Mesendoderm (in vitro differentiated cells): ENCODE measurements at regions not wholly inside any gene's neighbourhood (a gene's known extent, or its start where the extent isn't known, plus 50 kb on each side); places are given as distances from the start of the nearest gene placed in this dataset.

Experiments used
- DNase-seq: peaks from one replicate; pipeline ENCODE4 v3.0.0; 2013
- H2AK5ac ChIP-seq: 2 replicates; pipeline ENCODE4 v1.6.1; 2013; ENCODE audit warnings: low read length, inconsistent platforms
- H2BK120ac ChIP-seq: 2 replicates; pipeline ENCODE4 v1.6.1; 2013; ENCODE audit warnings: low read depth, mild to moderate bottlenecking, low read length, moderate library complexity, mixed read lengths
- H2BK15ac ChIP-seq: replicated peaks from 2 replicates; pipeline ENCODE4 v1.6.1; 2013; ENCODE audit warnings: low read depth, mild to moderate bottlenecking, moderate library complexity
- H2BK5ac ChIP-seq: 2 replicates; pipeline ENCODE4 v1.6.1; 2013; ENCODE audit warnings: low read length, inconsistent platforms
- H3K18ac ChIP-seq: 2 replicates; pipeline ENCODE4 v1.6.1; 2013; ENCODE audit warnings: mild to moderate bottlenecking, low read length, mixed read lengths
- H3K23ac ChIP-seq: one replicate; pipeline ENCODE4 v1.6.1; 2013; ENCODE audit warnings: low read length
- H3K27ac ChIP-seq: 2 replicates; pipeline ENCODE4 v1.5.1; 2013; ENCODE audit warnings: low read depth, mild to moderate bottlenecking, inconsistent platforms, low read length, moderate library complexity
- H3K27me3 ChIP-seq: 2 replicates; pipeline ENCODE4 v1.6.1; 2013; ENCODE audit warnings: low read length, control low read depth, mild to moderate bottlenecking, inconsistent platforms; ENCODE audit not compliant: insufficient read depth, poor library complexity
- H3K36me3 ChIP-seq: 2 replicates; pipeline ENCODE4 v1.6.1; 2013; ENCODE audit warnings: low read length, inconsistent platforms; ENCODE audit not compliant: control insufficient read depth, insufficient read depth
- H3K4ac ChIP-seq: one replicate; pipeline ENCODE4 v1.6.1; 2013; ENCODE audit warnings: low read depth, mild to moderate bottlenecking, low read length, moderate library complexity
- H3K4me1 ChIP-seq: 2 replicates; pipeline ENCODE4 v1.6.1; 2013; ENCODE audit warnings: low read depth, low read length, inconsistent platforms; ENCODE audit not compliant: control insufficient read depth
- H3K4me2 ChIP-seq: 2 replicates; pipeline ENCODE4 v1.6.1; 2013; ENCODE audit warnings: low read length
- H3K4me3 ChIP-seq: 2 replicates; pipeline ENCODE4 v1.5.1; 2013; ENCODE audit warnings: mild to moderate bottlenecking, low read length
- H3K56ac ChIP-seq: one replicate; pipeline ENCODE4 v1.6.1; 2013; ENCODE audit warnings: low read length
- H3K79me1 ChIP-seq: 2 replicates; pipeline ENCODE4 v1.6.1; 2013; ENCODE audit warnings: low read length, inconsistent platforms
- H3K79me2 ChIP-seq: 2 replicates; pipeline ENCODE4 v1.6.1; 2013; ENCODE audit warnings: mild to moderate bottlenecking, low read length; ENCODE audit not compliant: control insufficient read depth, insufficient read depth
- H3K9ac ChIP-seq: 2 replicates; pipeline ENCODE4 v1.6.1; 2013; ENCODE audit warnings: low read length, inconsistent platforms
- H4K5ac ChIP-seq: one replicate; pipeline ENCODE4 v1.6.1; 2013; ENCODE audit warnings: low read length
- H4K8ac ChIP-seq: one replicate; pipeline ENCODE4 v1.6.1; 2013; ENCODE audit warnings: low read depth, mild to moderate bottlenecking, control low read depth, low read length, moderate library complexity
- WGBS: extraction: QIAGEN DNeasy Blood & Tissue Kit; methylation state at CpG from one replicate; pipeline ENCODE4 v1.1.7; 2013; ENCODE audit warnings: low lambda C conversion rate, missing lambda C conversion rate; ENCODE audit not compliant: insufficient coverage; ENCODE audit errors: extremely low coverage; 5-methylcytosine and 5-hydroxymethylcytosine counted together

DNA sequence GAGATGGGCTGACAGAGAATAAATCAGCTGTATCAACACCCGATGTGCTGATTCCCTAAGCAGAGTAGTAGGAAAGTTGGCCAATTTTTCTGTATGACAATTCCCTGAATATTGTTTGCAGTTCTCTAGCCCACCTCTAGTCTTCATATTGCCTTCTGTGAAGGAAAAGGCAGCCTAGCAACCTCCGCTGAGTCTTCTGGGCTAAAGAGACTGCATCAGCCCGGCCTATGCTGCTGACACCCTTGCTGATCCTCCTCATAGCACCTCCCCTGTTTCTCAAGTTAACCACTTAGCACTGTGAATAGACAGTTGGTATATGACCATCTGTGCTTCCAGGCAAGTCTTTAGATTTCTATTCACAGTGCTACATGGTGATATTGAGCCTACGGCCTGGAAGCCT is 161.1 kb upstream of the EGLN3 start:
- Histone ChIP-seq H3K4ac (no peak overlapping the region), H3K36me3 (no peaks in the 10 kb centered on the region), H2BK120ac (no peak overlapping the region), H2BK15ac (no peak overlapping the region), H3K27ac (no peak overlapping the region), H3K56ac (no peak overlapping the region), H3K27me3 (no peaks in the 10 kb centered on the region), H2BK5ac (no peak overlapping the region), H4K5ac (no peak overlapping the region), H3K79me1 (no peaks in the 10 kb centered on the region), H3K23ac (no peak overlapping the region), H3K4me3 (no peak overlapping the region), H3K18ac (no peak overlapping the region), H3K4me1 (no peaks in the 10 kb centered on the region), H3K9ac (no peak overlapping the region), H3K4me2 (no peak overlapping the region), H3K79me2 (no peaks in the 10 kb centered on the region), H4K8ac (no peak overlapping the region), H2AK5ac (no peak overlapping the region)
- WGBS, result no CpG with 5 or more reads among the region's 4 CpGs
- DNase-seq, result peak; percentile 71

GRCh38 chr14:34111505-34111904 is 160.6 kb upstream of the EGLN3 start:
- DNase-seq, result no peak
- H3K79me2 ChIP-seq, result no peaks in the 10 kb centered on the region
- H3K36me3 ChIP-seq, result no peaks in the 10 kb centered on the region
- no peak overlapping the region for H2AK5ac ChIP-seq
- H2BK15ac ChIP-seq, result no peak overlapping the region
- no peak overlapping the region for H4K8ac ChIP-seq
- no peak overlapping the region for H3K23ac ChIP-seq
- no peak overlapping the region for H4K5ac ChIP-seq
- no peak overlapping the region for H3K18ac ChIP-seq
- H3K27ac ChIP-seq, result no peak overlapping the region
- H3K4me3 ChIP-seq, result no peak overlapping the region
- no peaks in the 10 kb centered on the region for H3K4me1 ChIP-seq
- no peak overlapping the region for H3K9ac ChIP-seq
- H3K79me1 ChIP-seq, result no peaks in the 10 kb centered on the region
- no peak overlapping the region for H3K56ac ChIP-seq
- no peak overlapping the region for H3K4ac ChIP-seq
- WGBS, result no CpG with 5 or more reads among the region's 2 CpGs
- no peak overlapping the region for H2BK120ac ChIP-seq
- H3K4me2 ChIP-seq, result no peak overlapping the region
- H3K27me3 ChIP-seq, result no peaks in the 10 kb centered on the region
- no peak overlapping the region for H2BK5ac ChIP-seq

GRCh38 chr14:34110531-34110930 is 159.7 kb upstream of the EGLN3 start:
- H3K36me3 ChIP-seq, result no peaks in the 10 kb centered on the region
- DNase-seq, result no peak
- H3K27ac ChIP-seq, result no peak overlapping the region

GRCh38 chr14:34107441-34107840 is 156.6 kb upstream of the EGLN3 start:
- Histone ChIP-seq H3K56ac (no peak overlapping the region), H3K4ac (no peak overlapping the region), H3K4me2 (no peak overlapping the region), H3K4me3 (no peak overlapping the region), H2AK5ac (no peak overlapping the region), H3K27me3 (no peaks in the 10 kb centered on the region), H4K8ac (no peak overlapping the region), H3K23ac (no peak overlapping the region), H3K18ac (no peak overlapping the region), H3K79me1 (no peaks in the 10 kb centered on the region), H2BK120ac (no peak overlapping the region), H3K4me1 (peaks cover 6% of the 10 kb centered on the region), H3K9ac (no peak overlapping the region), H3K79me2 (no peaks in the 10 kb centered on the region), H4K5ac (no peak overlapping the region), H2BK15ac (no peak overlapping the region), H3K27ac (no peak overlapping the region), H2BK5ac (no peak overlapping the region), H3K36me3 (no peaks in the 10 kb centered on the region)
- no CpG with 5 or more reads among the region's 3 CpGs for WGBS
- DNase-seq, result no peak

More at GRCh38 chr14:34110531-34110930, 159.7 kb upstream of the EGLN3 start:
- H3K4me1 ChIP-seq, result no peaks in the 10 kb centered on the region
- H3K4me3 ChIP-seq, result no peak overlapping the region
- H3K56ac ChIP-seq, result no peak overlapping the region
- H3K18ac ChIP-seq, result no peak overlapping the region
- no peak overlapping the region for H2BK15ac ChIP-seq
- no peak overlapping the region for H4K5ac ChIP-seq
- H3K4me2 ChIP-seq, result no peak overlapping the region
- no peak overlapping the region for H4K8ac ChIP-seq
- whole genome bisulfite sequencing, result no CpG with 5 or more reads among the region's 2 CpGs
- H2AK5ac ChIP-seq, result no peak overlapping the region
- no peak overlapping the region for H2BK5ac ChIP-seq
- H3K27me3 ChIP-seq, result no peaks in the 10 kb centered on the region
- no peak overlapping the region for H2BK120ac ChIP-seq
- H3K9ac ChIP-seq, result no peak overlapping the region
- H3K79me1 ChIP-seq, result no peaks in the 10 kb centered on the region
- H3K23ac ChIP-seq, result no peak overlapping the region
- no peak overlapping the region for H3K4ac ChIP-seq
- H3K79me2 ChIP-seq, result no peaks in the 10 kb centered on the region

DNA sequence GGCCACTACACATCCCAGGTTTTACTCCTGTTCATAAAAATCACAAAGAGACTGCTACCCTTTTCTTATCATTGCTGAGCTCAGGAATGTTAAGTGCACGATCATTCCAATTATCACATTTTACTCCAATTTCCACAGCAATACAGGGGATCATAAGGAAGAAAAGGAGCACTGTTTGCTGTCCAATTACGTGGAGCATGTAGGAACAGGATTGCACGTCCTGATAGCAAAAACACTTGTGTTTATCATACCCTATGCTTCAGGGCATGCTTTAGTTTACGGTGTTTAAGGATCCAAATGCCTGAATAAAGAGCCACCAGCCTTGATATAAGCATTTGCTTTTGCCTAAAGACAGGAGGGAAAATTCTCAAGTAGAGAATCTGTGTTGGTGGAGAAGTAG is 155.4 kb upstream of the EGLN3 start:
- H3K18ac ChIP-seq, result no peak overlapping the region

More for the DNA sequence above, 155.4 kb upstream of the EGLN3 start:
- Histone ChIP-seq H2BK120ac (no peak overlapping the region), H4K8ac (no peak overlapping the region), H3K79me1 (no peaks in the 10 kb centered on the region), H3K4me3 (no peak overlapping the region), H3K9ac (no peak overlapping the region), H4K5ac (no peak overlapping the region), H3K56ac (no peak overlapping the region), H3K36me3 (no peaks in the 10 kb centered on the region), H3K4me1 (peaks cover 7% of the 10 kb centered on the region), H3K79me2 (no peaks in the 10 kb centered on the region), H3K27me3 (no peaks in the 10 kb centered on the region), H3K23ac (no peak overlapping the region), H3K4me2 (no peak overlapping the region), H3K4ac (no peak overlapping the region), H3K27ac (no peak overlapping the region), H2AK5ac (no peak overlapping the region), H2BK5ac (no peak overlapping the region), H2BK15ac (no peak overlapping the region)
- no CpG with 5 or more reads among the region's 4 CpGs for WGBS
- no peak for DNase-seq
